DND-41 (cell line): ENCODE measurements at regions not wholly inside any gene's neighbourhood (a gene's known extent, or its start where the extent isn't known, plus 50 kb on each side); places are given as distances from the start of the nearest gene placed in this dataset.

Experiments used
- ATAC-seq: fragments of 200-7000 bp; cut with Tn5 transposase; 3 replicates; pipeline ENCODE4 v1.9.1; 2021; ENCODE audit warnings: low read depth; ENCODE audit not compliant: insufficient read depth
- DNase-seq: peaks from one replicate; pipeline ENCODE4 v3.0.0-alpha.2; 2020
- H2AFZ ChIP-seq: 2 replicates; pipeline ENCODE4 v1.6.0; 2012; ENCODE audit warnings: low read depth, low read length
- H3K27ac ChIP-seq: 2 replicates; pipeline ENCODE4 v1.5.1; 2012; ENCODE audit warnings: low read length, inconsistent platforms
- H3K27me3 ChIP-seq: fragments of 200-600 bp; sonication (generic); 2 replicates; pipeline ENCODE4 v1.6.0; 2012; ENCODE audit warnings: low read length, mild to moderate bottlenecking, inconsistent platforms; ENCODE audit not compliant: insufficient read depth, poor library complexity
- H3K36me3 ChIP-seq: 2 replicates; pipeline ENCODE4 v1.5.1; 2012; ENCODE audit warnings: low read length, inconsistent platforms; ENCODE audit not compliant: insufficient read depth
- H3K4me1 ChIP-seq: 2 replicates; pipeline ENCODE4 v1.5.1; 2012; ENCODE audit warnings: mild to moderate bottlenecking, low read length; ENCODE audit not compliant: insufficient read depth
- H3K4me2 ChIP-seq: 2 replicates; pipeline ENCODE4 v1.6.0; 2012; ENCODE audit warnings: mild to moderate bottlenecking, moderate library complexity, low read length, inconsistent platforms; ENCODE audit not compliant: insufficient read depth
- H3K4me3 ChIP-seq, 2 experiments: fragments of 200-600 bp in 1 of 2; shearing (Covaris generic) in 1 of 2; 2 replicates each; pipeline ENCODE4 v1.5.1; 2012 to 2016; ENCODE audit warnings: inconsistent platforms in 2 of 2, low read length in 2 of 2, mild to moderate bottlenecking in 2 of 2, low read depth in 1 of 2, moderate library complexity in 1 of 2
- H3K79me2 ChIP-seq: 2 replicates; pipeline ENCODE4 v1.6.0; 2012; ENCODE audit warnings: low read length, inconsistent platforms; ENCODE audit not compliant: insufficient read depth
- H3K9ac ChIP-seq: 2 replicates; pipeline ENCODE4 v1.6.0; 2012; ENCODE audit warnings: low read depth, mild to moderate bottlenecking, inconsistent platforms, low read length, moderate library complexity
- H3K9me3 ChIP-seq: 2 replicates; pipeline ENCODE4 v1.5.1; 2012; ENCODE audit warnings: low read length, moderate library complexity, mild to moderate bottlenecking, inconsistent platforms; ENCODE audit not compliant: insufficient read depth, severe bottlenecking
- H4K20me1 ChIP-seq: 2 replicates; pipeline ENCODE4 v1.6.0; 2012; ENCODE audit warnings: low read length; ENCODE audit not compliant: insufficient read depth
- EZH2 ChIP-seq: IDR thresholded peaks from 3 replicates; pipeline ENCODE4 v1.6.1; 2012; ENCODE audit warnings: borderline replicate concordance, low read depth, mild to moderate bottlenecking, moderate library complexity, low read length, inconsistent platforms; ENCODE audit not compliant: severe bottlenecking
- TF ChIP-seq, protein P1 (sequence below): IDR thresholded peaks from 2 replicates; pipeline ENCODE4 v1.5.1; 2012; ENCODE audit warnings: borderline replicate concordance, low read length, moderate library complexity, mild to moderate bottlenecking; ENCODE audit not compliant: poor library complexity, severe bottlenecking; ENCODE audit errors: extremely low read depth

DNA sequence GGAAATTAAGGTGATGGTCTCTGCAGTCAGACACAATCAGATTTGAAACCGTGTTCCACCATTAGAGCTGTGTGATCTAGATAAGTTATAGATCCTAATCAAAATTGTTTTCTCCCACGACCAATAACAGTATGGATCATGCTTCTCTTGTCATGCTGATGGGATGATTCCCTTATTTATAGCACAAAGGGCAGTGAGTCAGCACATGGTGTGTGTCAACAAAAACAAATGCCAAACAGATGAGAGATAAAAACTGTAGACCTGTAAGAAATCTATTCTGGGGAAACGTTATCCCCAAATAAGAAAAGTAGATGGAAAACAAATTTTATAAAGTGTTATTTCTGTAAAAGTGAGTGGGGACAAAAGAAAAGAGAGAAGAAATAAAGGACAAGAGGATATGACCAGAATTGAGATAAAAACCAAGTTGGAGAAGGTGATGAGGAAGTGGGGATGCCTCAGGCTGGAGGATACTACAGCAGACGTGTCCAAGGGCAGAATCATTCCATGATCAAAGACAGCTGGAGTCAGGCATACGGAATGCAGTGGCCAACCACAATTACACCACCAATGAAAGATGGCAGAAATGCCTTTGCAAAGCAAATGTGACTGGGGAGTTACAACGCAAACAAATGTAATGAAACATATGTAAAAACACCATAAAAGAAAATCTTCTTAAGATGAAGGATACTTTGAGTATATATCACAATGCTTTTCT is 377.8 kb upstream of the PRKX start:
- no peak overlapping the region for H3K9ac ChIP-seq
- no peaks in the 10 kb centered on the region for H3K27me3 ChIP-seq
- no peaks in the 10 kb centered on the region for H3K4me1 ChIP-seq
- TF ChIP-seq EZH2: no peak
- TF ChIP-seq, protein P1, sequence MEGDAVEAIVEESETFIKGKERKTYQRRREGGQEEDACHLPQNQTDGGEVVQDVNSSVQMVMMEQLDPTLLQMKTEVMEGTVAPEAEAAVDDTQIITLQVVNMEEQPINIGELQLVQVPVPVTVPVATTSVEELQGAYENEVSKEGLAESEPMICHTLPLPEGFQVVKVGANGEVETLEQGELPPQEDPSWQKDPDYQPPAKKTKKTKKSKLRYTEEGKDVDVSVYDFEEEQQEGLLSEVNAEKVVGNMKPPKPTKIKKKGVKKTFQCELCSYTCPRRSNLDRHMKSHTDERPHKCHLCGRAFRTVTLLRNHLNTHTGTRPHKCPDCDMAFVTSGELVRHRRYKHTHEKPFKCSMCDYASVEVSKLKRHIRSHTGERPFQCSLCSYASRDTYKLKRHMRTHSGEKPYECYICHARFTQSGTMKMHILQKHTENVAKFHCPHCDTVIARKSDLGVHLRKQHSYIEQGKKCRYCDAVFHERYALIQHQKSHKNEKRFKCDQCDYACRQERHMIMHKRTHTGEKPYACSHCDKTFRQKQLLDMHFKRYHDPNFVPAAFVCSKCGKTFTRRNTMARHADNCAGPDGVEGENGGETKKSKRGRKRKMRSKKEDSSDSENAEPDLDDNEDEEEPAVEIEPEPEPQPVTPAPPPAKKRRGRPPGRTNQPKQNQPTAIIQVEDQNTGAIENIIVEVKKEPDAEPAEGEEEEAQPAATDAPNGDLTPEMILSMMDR: no peak
- no peak for ATAC-seq
- H3K4me3 ChIP-seq: no peak overlapping the region
- no peak for DNase-seq
- H2AFZ ChIP-seq: no peak overlapping the region
- H4K20me1 ChIP-seq: no peaks in the 10 kb centered on the region
- no peak overlapping the region for H3K27ac ChIP-seq
- no peaks in the 10 kb centered on the region for H3K79me2 ChIP-seq
- H3K4me2 ChIP-seq: no peak overlapping the region
- no peaks in the 10 kb centered on the region for H3K36me3 ChIP-seq
- H3K9me3 ChIP-seq: no peaks in the 10 kb centered on the region

DNA sequence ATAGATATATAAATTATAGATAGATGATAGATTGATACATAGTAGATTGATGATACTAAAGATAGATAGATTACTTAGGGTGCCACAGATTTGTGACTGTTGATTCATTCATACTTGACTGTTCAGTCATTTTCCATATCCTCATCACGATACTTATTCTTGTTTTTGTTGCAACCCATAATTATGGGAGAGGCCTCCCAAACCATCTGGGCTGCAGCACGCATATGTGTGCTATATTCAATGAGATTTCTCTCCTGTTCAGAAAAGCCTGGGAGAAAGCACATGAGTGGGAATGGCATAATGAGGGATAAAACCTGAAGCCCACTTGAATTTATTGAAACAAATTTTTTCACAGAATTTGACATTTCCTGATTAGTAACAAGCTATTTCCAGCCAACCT is 346.4 kb upstream of the PRKX start:
- Histone ChIP-seq H3K4me3 (no peak overlapping the region), H3K9ac (no peak overlapping the region), H3K36me3 (no peaks in the 10 kb centered on the region), H3K9me3 (no peaks in the 10 kb centered on the region), H3K27ac (no peak overlapping the region), H3K27me3 (no peaks in the 10 kb centered on the region), H3K4me1 (no peaks in the 10 kb centered on the region), H2AFZ (no peak overlapping the region), H3K4me2 (no peak overlapping the region), H4K20me1 (no peaks in the 10 kb centered on the region), H3K79me2 (no peaks in the 10 kb centered on the region)
- TF ChIP-seq EZH2: no peak
- TF ChIP-seq, protein P1: no peak
- no peak for ATAC-seq
- no peak for DNase-seq

DNA sequence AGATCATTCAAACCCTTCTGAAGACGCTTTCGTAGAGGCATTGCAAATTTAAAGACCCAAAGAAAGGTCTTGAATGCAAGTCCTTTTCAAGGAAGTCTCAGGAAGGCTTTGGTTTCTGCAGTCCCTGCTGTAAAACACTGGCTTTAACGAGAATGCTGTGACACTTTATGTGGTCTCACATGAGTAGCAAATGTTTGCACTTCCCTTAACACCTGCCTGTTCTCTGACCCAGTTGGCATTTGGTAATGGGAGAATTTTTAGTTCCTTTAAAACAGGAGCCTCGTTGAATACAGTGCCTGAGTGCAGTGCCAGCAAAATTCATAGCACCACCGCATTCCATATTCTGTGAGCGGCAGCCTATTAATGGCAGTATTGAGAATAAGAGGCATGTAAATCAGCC is 330.5 kb upstream of the PRKX start:
- ATAC-seq: no peak
- Histone ChIP-seq H3K36me3 (no peaks in the 10 kb centered on the region), H3K9ac (no peak overlapping the region), H4K20me1 (no peaks in the 10 kb centered on the region), H3K9me3 (no peaks in the 10 kb centered on the region), H3K4me3 (no peak overlapping the region), H3K4me1 (no peaks in the 10 kb centered on the region), H3K4me2 (no peak overlapping the region), H3K27ac (no peak overlapping the region), H3K79me2 (no peaks in the 10 kb centered on the region), H2AFZ (no peak overlapping the region), H3K27me3 (no peaks in the 10 kb centered on the region)
- TF ChIP-seq EZH2: no peak
- TF ChIP-seq, protein P1: no peak
- DNase-seq: no peak

DNA sequence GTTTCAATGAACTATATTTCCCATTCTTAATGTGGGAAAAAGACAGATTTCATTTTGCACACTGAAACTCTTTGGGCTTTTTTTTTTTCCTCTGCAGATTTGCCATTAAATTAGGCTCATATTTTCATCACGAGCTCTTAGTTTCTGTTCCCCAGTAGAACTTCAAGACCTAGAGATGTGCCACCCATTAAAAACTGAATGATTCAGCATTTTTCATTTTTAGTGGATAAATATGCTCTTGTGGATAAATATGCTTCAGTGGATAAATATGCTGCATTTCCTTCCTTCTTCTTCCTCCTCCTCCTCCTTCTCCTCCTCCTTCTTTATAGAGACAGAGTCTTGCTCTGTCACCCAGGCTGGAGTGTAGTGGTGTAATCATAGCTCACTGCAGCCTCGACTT is 322.4 kb upstream of the PRKX start:
- Histone ChIP-seq H4K20me1 (no peaks in the 10 kb centered on the region), H3K4me3 (no peak overlapping the region), H3K9me3 (no peaks in the 10 kb centered on the region), H3K4me1 (no peaks in the 10 kb centered on the region), H3K79me2 (no peaks in the 10 kb centered on the region), H2AFZ (no peak overlapping the region), H3K27ac (no peak overlapping the region), H3K4me2 (no peak overlapping the region), H3K27me3 (no peaks in the 10 kb centered on the region), H3K36me3 (no peaks in the 10 kb centered on the region), H3K9ac (no peak overlapping the region)
- DNase-seq: no peak
- TF ChIP-seq, protein P1: no peak
- no peak for TF ChIP-seq EZH2
- no peak for ATAC-seq
